ENCODE measurements at regions not wholly inside any gene's neighbourhood (a gene's known extent, or its start where the extent isn't known, plus 50 kb on each side); places are given as distances from the start of the nearest gene placed in this dataset.

- TF ChIP-seq CTCF (IDR thresholded peaks at IDR 0.05; ENCODE audit: insufficient read depth, low read depth, low read length) (no peak), EZH2 (IDR thresholded peaks at IDR 0.05; ENCODE audit: insufficient read depth, low read length) (no peak)
Measured at GRCh38 chr13:84080748-84081530, 198.7 kb upstream of the SLITRK1 start.

All from astrocyte (in vitro differentiated cells and primary cell).